ENCODE measurements at regions not wholly inside any gene's neighbourhood (a gene's known extent, or its start where the extent isn't known, plus 50 kb on each side); places are given as distances from the start of the nearest gene placed in this dataset.

- H3K36me3 Mint-ChIP-seq (ENCODE audit: insufficient read depth in 1 of 3, low read depth in 3 of 3): no peaks in the 10 kb centered on the region
- Histone ChIP-seq H3K4me2 (ENCODE audit: insufficient read depth, insufficient read length, low read length) (no peak overlapping the region), H4K5ac (ENCODE audit: insufficient read length, low read depth, low read length) (no peak overlapping the region), H3K4me1 (ENCODE audit: insufficient read depth, low read length) (peaks cover 6% of the 10 kb centered on the region; the same call in 1 of the 2 replicates), H3K23ac (ENCODE audit: insufficient read length, low read depth, low read length) (no peak overlapping the region), H4K8ac (replicated peaks; ENCODE audit: insufficient read length, low read depth, low read length) (no peak overlapping the region), H3K23me2 (ENCODE audit: insufficient read length, low read depth, low read length, poor library complexity, severe bottlenecking) (no peaks in the 10 kb centered on the region), H3K9me3 (ENCODE audit: control insufficient read depth, low read depth, low read length) (no peaks in the 10 kb centered on the region), H4K91ac (ENCODE audit: insufficient read length, low read depth, low read length) (no peak overlapping the region), H2BK5ac (ENCODE audit: insufficient read length, low read length) (no peak overlapping the region), H3K9ac (ENCODE audit: extremely low read depth, insufficient read length, low read length) (no peak overlapping the region), H3K27me3 (ENCODE audit: insufficient read depth, low read length) (no peaks in the 10 kb centered on the region), H2BK12ac (ENCODE audit: insufficient read length, low read depth, low read length) (no peak overlapping the region), H3T11ph (ENCODE audit: low read length) (no peak overlapping the region), H3K56ac (ENCODE audit: insufficient read length, low read depth, low read length) (no peak overlapping the region), H3K79me1 (ENCODE audit: insufficient read depth, low read depth, low read length, poor library complexity, severe bottlenecking) (no peaks in the 10 kb centered on the region), H3K79me2 (ENCODE audit: insufficient read depth, low read length) (no peaks in the 10 kb centered on the region), H3K18ac (ENCODE audit: insufficient read length, low read depth, low read length) (no peak overlapping the region), H3K4ac (ENCODE audit: low read depth, low read length) (no peak overlapping the region), H2BK20ac (ENCODE audit: low read depth, low read length, poor library complexity, severe bottlenecking) (no peak overlapping the region), H3K27ac (ENCODE audit: insufficient read length, low read depth, low read length) (no peak overlapping the region), H2AFZ (ENCODE audit: low read length) (no peak overlapping the region), H2BK120ac (ENCODE audit: low read depth, low read length, poor library complexity, severe bottlenecking) (no peak overlapping the region), H2AK5ac (ENCODE audit: insufficient read length, low read length) (no peak overlapping the region), H4K20me1 (ENCODE audit: control insufficient read depth, insufficient read depth, insufficient read length) (no peaks in the 10 kb centered on the region), H2BK15ac (ENCODE audit: low read depth, low read length) (no peak overlapping the region), H3K14ac (ENCODE audit: insufficient read depth, low read length) (no peak overlapping the region)
- H3K4me3 Mint-ChIP-seq: no peak overlapping the region
- no peaks in the 10 kb centered on the region for H3K9me3 Mint-ChIP-seq
- H3K27ac Mint-ChIP-seq: peak overlapping the region in 1 of 3 experiments; percentile 85; a peak in 1 of 7 replicates
- TF ChIP-seq, protein P1, sequence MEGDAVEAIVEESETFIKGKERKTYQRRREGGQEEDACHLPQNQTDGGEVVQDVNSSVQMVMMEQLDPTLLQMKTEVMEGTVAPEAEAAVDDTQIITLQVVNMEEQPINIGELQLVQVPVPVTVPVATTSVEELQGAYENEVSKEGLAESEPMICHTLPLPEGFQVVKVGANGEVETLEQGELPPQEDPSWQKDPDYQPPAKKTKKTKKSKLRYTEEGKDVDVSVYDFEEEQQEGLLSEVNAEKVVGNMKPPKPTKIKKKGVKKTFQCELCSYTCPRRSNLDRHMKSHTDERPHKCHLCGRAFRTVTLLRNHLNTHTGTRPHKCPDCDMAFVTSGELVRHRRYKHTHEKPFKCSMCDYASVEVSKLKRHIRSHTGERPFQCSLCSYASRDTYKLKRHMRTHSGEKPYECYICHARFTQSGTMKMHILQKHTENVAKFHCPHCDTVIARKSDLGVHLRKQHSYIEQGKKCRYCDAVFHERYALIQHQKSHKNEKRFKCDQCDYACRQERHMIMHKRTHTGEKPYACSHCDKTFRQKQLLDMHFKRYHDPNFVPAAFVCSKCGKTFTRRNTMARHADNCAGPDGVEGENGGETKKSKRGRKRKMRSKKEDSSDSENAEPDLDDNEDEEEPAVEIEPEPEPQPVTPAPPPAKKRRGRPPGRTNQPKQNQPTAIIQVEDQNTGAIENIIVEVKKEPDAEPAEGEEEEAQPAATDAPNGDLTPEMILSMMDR (conservative IDR thresholded peaks at IDR 0.05): peak; percentile 18; the same call in 1 of the 3 replicates
- DNase-seq: no peak
- peaks cover 34 to 35% of the 10 kb centered on the region in 2 experiments for H3K4me1 Mint-ChIP-seq
- H3K27me3 Mint-ChIP-seq (ENCODE audit: low read depth): peaks cover 39% of the 10 kb centered on the region
- WGBS (ENCODE audit: extremely low coverage, insufficient read length, low lambda C conversion rate): no CpG with 5 or more reads among the region's 6 CpGs
Measured at GRCh38 chr3:14351617-14352001, 50.8 kb upstream of the SLC6A6 start.
